K562 (cell line): ENCODE measurements at regions not wholly inside any gene's neighbourhood (a gene's known extent, or its start where the extent isn't known, plus 50 kb on each side); places are given as distances from the start of the nearest gene placed in this dataset.

Experiments used
- ATAC-seq: fragments of 200-7000 bp; cut with Tn5 transposase; 3 replicates; pipeline ENCODE4 v1.9.1; 2020; ENCODE audit warnings: moderate library complexity
- BruUV-seq: library from RNA; stranded (reverse); fragments of 400-500 nt; replicated peaks from 2 replicates; lab custom pipeline; 2021; lab: Mats Ljungman, UMichigan
- CTCF ChIA-PET: fragments of 300-600 bp; formaldehyde crosslinking; extraction: SDS; loops from one replicate; lab custom pipeline; 2021; ENCODE audit warnings: low intra/inter-chr PET ratio; lab: Yijun Ruan, JAX
- POLR2A ChIA-PET: fragments of 300-600, 350-650 bp; sonication (Branson Sonifier 250); formaldehyde crosslinking; extraction: SDS; loops from one replicate; lab custom pipeline; 2021; ENCODE audit warnings: antibody characterized with exemption, inconsistent platforms; lab: Yijun Ruan, JAX
- DNase-seq, 4 experiments: peaks; one replicate each; pipeline versions ENCODE4 v3.0.0 to v3.0.0-alpha.2; 2011 to 2018; ENCODE audit warnings: low spot score in 3 of 4, mixed read lengths in 3 of 4; ENCODE audit errors: extremely low read depth in 1 of 4
- FAIRE-seq: peaks from 2 replicates; lab custom pipeline; 2011; peaks lifted over from hg19 to GRCh38; lab: Jason Lieb, UNC
- H2AFZ ChIP-seq: 2 replicates; pipeline ENCODE4 v1.6.0; 2011; ENCODE audit warnings: low read depth, low read length, control low read depth, inconsistent platforms
- H3K27ac ChIP-seq: fragments of 200-600 bp; 3 replicates; pipeline ENCODE4 v1.8.0; 2011; ENCODE audit warnings: low read depth, mild to moderate bottlenecking, control low read depth, inconsistent platforms, low read length, moderate library complexity, mixed read lengths; ENCODE audit errors: extremely low read depth
- H3K27me3 ChIP-seq, 2 experiments: fragments of 300-600 bp in 1 of 2; 2 replicates in 1 of 2; 3 replicates in 1 of 2; pipeline versions ENCODE4 v1.6.0 to v1.8.0; 2011; ENCODE audit warnings: inconsistent platforms in 2 of 2, low read length in 2 of 2, mild to moderate bottlenecking in 1 of 2, mixed read lengths in 1 of 2, moderate library complexity in 1 of 2; ENCODE audit not compliant: control insufficient read depth in 2 of 2, insufficient read depth in 2 of 2
- H3K36me3 ChIP-seq: fragments of 300-600 bp; 3 replicates; pipeline ENCODE4 v1.8.0; 2011; ENCODE audit warnings: mild to moderate bottlenecking, low read length, inconsistent platforms; ENCODE audit not compliant: control insufficient read depth, insufficient read depth
- H3K4me1 ChIP-seq, 2 experiments: fragments of 200-600 bp in 1 of 2; replicated peaks in 1 of 2; 2 replicates in 1 of 2; 3 replicates in 1 of 2; pipeline versions ENCODE4 v1.5.1 to v1.8.0; 2011; ENCODE audit warnings: inconsistent platforms in 2 of 2, low read length in 2 of 2, mild to moderate bottlenecking in 1 of 2, mixed read lengths in 1 of 2, moderate library complexity in 1 of 2; ENCODE audit not compliant: control insufficient read depth in 2 of 2, insufficient read depth in 2 of 2
- H3K4me2 ChIP-seq: 2 replicates; pipeline ENCODE4 v1.6.1; 2011; ENCODE audit warnings: low read length, control low read depth, inconsistent platforms, mixed read lengths; ENCODE audit not compliant: insufficient read depth
- H3K4me3 ChIP-seq: fragments of 200-600 bp; sonication (generic), shearing (Covaris generic); 2 replicates; pipeline ENCODE4 v1.5.1; 2016; ENCODE audit warnings: control low read depth, inconsistent platforms
- H3K79me2 ChIP-seq: fragments of 200-600 bp; 3 replicates; pipeline ENCODE4 v1.8.0; 2011; ENCODE audit warnings: low read length, inconsistent platforms; ENCODE audit not compliant: control insufficient read depth, insufficient read depth
- H3K9ac ChIP-seq, 2 experiments: 2 replicates each; pipeline versions ENCODE4 v1.6.0 to v1.6.1; 2011; ENCODE audit warnings: low read depth in 2 of 2, low read length in 2 of 2, control low read depth in 1 of 2, inconsistent platforms in 1 of 2, mild to moderate bottlenecking in 1 of 2, mixed read lengths in 1 of 2; ENCODE audit not compliant: insufficient read depth in 1 of 2
- H3K9me1 ChIP-seq: one replicate; pipeline ENCODE4 v1.6.0; 2011; ENCODE audit warnings: inconsistent platforms, mild to moderate bottlenecking, low read length, moderate library complexity; ENCODE audit not compliant: control insufficient read depth, insufficient read depth
- H3K9me3 ChIP-seq: replicated peaks from 2 replicates; pipeline ENCODE4 v1.5.1; 2011; ENCODE audit warnings: low read depth, low read length, inconsistent platforms; ENCODE audit not compliant: control insufficient read depth, insufficient read depth
- H4K20me1 ChIP-seq: replicated peaks from 2 replicates; pipeline ENCODE4 v1.6.1; 2011; ENCODE audit warnings: low read length, inconsistent platforms, mixed read lengths; ENCODE audit not compliant: control insufficient read depth, insufficient read depth
- ARID3B ChIP-seq: fragments of 250-450 bp; sonication (Bioruptor Pico); IDR thresholded peaks from 2 replicates; pipeline ENCODE4 v1.4.0; 2020; ENCODE audit warnings: borderline replicate concordance
- BMI1 ChIP-seq: fragments of 150-350 bp; IDR thresholded peaks from 2 replicates; pipeline ENCODE4 v1.6.1; 2014; ENCODE audit warnings: low read length
- CBX1 ChIP-seq: sonication (generic); IDR thresholded peaks from 2 replicates; pipeline ENCODE4 v1.6.1; 2016; ENCODE audit warnings: antibody characterized with exemption, low read depth, mild to moderate bottlenecking
- CEBPB ChIP-seq: fragments of 450-650 bp; IDR thresholded peaks from 2 replicates; pipeline ENCODE4 v1.6.1; 2016; ENCODE audit warnings: missing genetic modification characterization, missing compliant biosample characterization
- CEBPG ChIP-seq, 3 experiments: fragments of 200-800 bp in 1 of 3; sonication (Bioruptor generic) in 1 of 3; sonication (generic) in 1 of 3; formaldehyde crosslinking in 1 of 3; IDR thresholded peaks in 2 of 3; conservative IDR thresholded peaks in 1 of 3; 2 replicates each; pipeline versions ENCODE4 v1.6.1 to v1.8.0; 2016 to 2022; ENCODE audit warnings: missing compliant biosample characterization in 2 of 3, missing genetic modification characterization in 2 of 3, mild to moderate bottlenecking in 1 of 3, missing genetic modification reagents in 1 of 3
- EP300 ChIP-seq: IDR thresholded peaks from 2 replicates; pipeline ENCODE4 v1.6.1; 2012; ENCODE audit warnings: low read length, improper control_type of control experiment
- HDGF ChIP-seq: fragments of 450-650 bp; IDR thresholded peaks from 2 replicates; pipeline ENCODE4 v1.6.1; 2016
- IRF2 ChIP-seq: sonication (generic); formaldehyde crosslinking; IDR thresholded peaks from 2 replicates; pipeline ENCODE4 v1.8.1; 2022; ENCODE audit warnings: mild to moderate bottlenecking, missing genetic modification reagents
- LCOR ChIP-seq: sonication (generic); formaldehyde crosslinking; IDR thresholded peaks from 2 replicates; pipeline ENCODE4 v1.8.0; 2022; ENCODE audit warnings: mild to moderate bottlenecking, missing genetic modification reagents
- MXD1 ChIP-seq: fragments of 250-450 bp; sonication (Bioruptor Pico); IDR thresholded peaks from 2 replicates; pipeline ENCODE4 v1.8.0; 2021; ENCODE audit warnings: borderline replicate concordance, mild to moderate bottlenecking, moderate library complexity; ENCODE audit not compliant: poor library complexity, severe bottlenecking
- POLR2B ChIP-seq: fragments of 450-650 bp; IDR thresholded peaks from 2 replicates; pipeline ENCODE4 v1.6.1; 2018; ENCODE audit warnings: low read depth; ENCODE audit not compliant: partially characterized antibody
- SP1 ChIP-seq: sonication (generic); formaldehyde crosslinking; IDR thresholded peaks from 2 replicates; pipeline ENCODE4 v1.8.1; 2022; ENCODE audit warnings: mild to moderate bottlenecking, missing genetic modification reagents
- TARDBP ChIP-seq: fragments of 450-650 bp; IDR thresholded peaks from 2 replicates; pipeline ENCODE4 v1.6.1; 2016
- XRCC3 ChIP-seq: fragments of 450-650 bp; IDR thresholded peaks from 2 replicates; pipeline ENCODE4 v1.6.1; 2017; ENCODE audit warnings: mild to moderate bottlenecking, moderate library complexity
- XRCC5 ChIP-seq: fragments of 200-400 bp; formaldehyde crosslinking; IDR thresholded peaks from 2 replicates; pipeline ENCODE4 v1.6.1; 2017; ENCODE audit warnings: low read depth, mild to moderate bottlenecking, low read length
- ZNF408 ChIP-seq: fragments of 250-450 bp; sonication (Bioruptor Pico); IDR thresholded peaks from 2 replicates; pipeline ENCODE4 v1.4.0; 2020; ENCODE audit warnings: low read depth, mild to moderate bottlenecking, moderate library complexity
- ZNF583 ChIP-seq: fragments of 250-450 bp; sonication (Bioruptor Pico); IDR thresholded peaks from 2 replicates; pipeline ENCODE4 v1.4.0; 2020
- WGBS: fragments of 100-300 bp; shearing (Covaris generic); methylation state at CpG from one replicate; pipeline ENCODE4 v1.1.6; 2016; ENCODE audit warnings: low coverage, mixed read lengths; ENCODE audit not compliant: insufficient coverage; ENCODE audit errors: missing lambda C conversion rate; 5-methylcytosine and 5-hydroxymethylcytosine counted together
- in situ Hi-C: fragments of 300-500 bp; cut with MboI; formaldehyde crosslinking; loops from 4 replicates; pipeline ENCODE4 v1.15.0; 2018; ENCODE audit warnings: inconsistent platforms, mixed read lengths
- intact Hi-C: fragments of 100-400 bp; cut with micrococcal nuclease; formaldehyde crosslinking; loops from 2 replicates; pipeline ENCODE4 v1.14.2; 2022

- H3K79me2 ChIP-seq: no peaks in the 10 kb centered on the region
- no TSS peak for BruUV-seq
- H3K4me2 ChIP-seq: no peak overlapping the region
- in situ Hi-C loops (no loop called here), intact Hi-C loops (no loop called here)
- no peaks in the 10 kb centered on the region for H3K4me1 ChIP-seq
- H3K27me3 ChIP-seq: no peaks in the 10 kb centered on the region
- CTCF ChIA-PET: no interaction called here
- FAIRE-seq (no peak), ATAC-seq (no peak), DNase-seq (no peak)
- TF ChIP-seq CEBPG (CRISPR knock-in tag; IDR thresholded peaks at IDR 0.05) (no peak), CEBPG (tag; conservative IDR thresholded peaks at IDR 0.05 in 1 of 2, IDR thresholded peaks at IDR 0.05 in 1 of 2) (peak in 1 of 2 experiments; percentile 84; a peak in 2 of 4 replicates), IRF2 (CRISPR knock-in tag) (no peak), CEBPB (tag) (peak; percentile 41), POLR2B (no peak)
- POLR2A ChIA-PET: no interaction called here
- no peaks in the 10 kb centered on the region for H4K20me1 ChIP-seq
- H2AFZ ChIP-seq: no peak overlapping the region
- H3K4me3 ChIP-seq: no peak overlapping the region
- no peaks in the 10 kb centered on the region for H3K9me1 ChIP-seq
- no peak overlapping the region for H3K27ac ChIP-seq
- WGBS: 8% methylated on average over 1 of the region's 1 CpG
- no peaks in the 10 kb centered on the region for H3K36me3 ChIP-seq
- H3K9ac ChIP-seq: no peak overlapping the region
- H3K9me3 ChIP-seq: no peaks in the 10 kb centered on the region
Observed at GRCh38 chr13:58721273-58721672, 1089.7 kb downstream of the PCDH17 start.

GRCh38 chr13:58728126-58728525, 1096.6 kb downstream of the PCDH17 start:
- Histone ChIP-seq H3K9me3 (no peaks in the 10 kb centered on the region), H3K4me1 (no peaks in the 10 kb centered on the region), H4K20me1 (no peaks in the 10 kb centered on the region), H3K4me3 (no peak overlapping the region), H3K36me3 (no peaks in the 10 kb centered on the region), H3K27me3 (no peaks in the 10 kb centered on the region), H3K9ac (no peak overlapping the region), H2AFZ (no peak overlapping the region), H3K79me2 (no peaks in the 10 kb centered on the region), H3K9me1 (no peaks in the 10 kb centered on the region), H3K27ac (no peak overlapping the region), H3K4me2 (no peak overlapping the region)
- no peak for ATAC-seq
- intact Hi-C loops: no loop called here
- WGBS: 0% methylated on average over 3 of the region's 3 CpGs
- no peak for FAIRE-seq
- POLR2A ChIA-PET: no interaction called here
- no peak for DNase-seq
- in situ Hi-C loops: no loop called here
- no TSS peak for BruUV-seq
- CTCF ChIA-PET: no interaction called here
- TF ChIP-seq TARDBP (no peak), ZNF408 (no peak), SP1 (CRISPR knock-in tag) (no peak), BMI1 (no peak), EP300 (no peak), ARID3B (CRISPR knock-in tag) (no peak), HDGF (no peak), XRCC5 (no peak), CBX1 (no peak), LCOR (CRISPR knock-in tag) (no peak), XRCC3 (no peak), MXD1 (CRISPR knock-in tag) (no peak), ZNF583 (CRISPR knock-in tag) (no peak)
